ENCODE measurements at regions not wholly inside any gene's neighbourhood (a gene's known extent, or its start where the extent isn't known, plus 50 kb on each side); places are given as distances from the start of the nearest gene placed in this dataset.
"Not testable (repeated sequence)": the region's sequence is repeated elsewhere in the genome, so short reads cannot be mapped to it uniquely, and the experiment has no call there.

GRCh38 chr2:84194181-84194580, 264.9 kb downstream of the SUCLG1 start:
- ATAC-seq (replicated peaks in 1 of 2) (no peak), DNase-seq (no peak)
- Mint-ChIP-seq H3K27me3 (ENCODE audit: low read depth) (no peaks in the 10 kb centered on the region), H3K4me3 (no peak overlapping the region), H3K9me3 (no peaks in the 10 kb centered on the region), H3K4me1 (ENCODE audit: low read depth) (no peaks in the 10 kb centered on the region), H3K36me3 (ENCODE audit: insufficient read depth in 2 of 2) (no peaks in the 10 kb centered on the region), H3K27ac (no peak overlapping the region)

DNA sequence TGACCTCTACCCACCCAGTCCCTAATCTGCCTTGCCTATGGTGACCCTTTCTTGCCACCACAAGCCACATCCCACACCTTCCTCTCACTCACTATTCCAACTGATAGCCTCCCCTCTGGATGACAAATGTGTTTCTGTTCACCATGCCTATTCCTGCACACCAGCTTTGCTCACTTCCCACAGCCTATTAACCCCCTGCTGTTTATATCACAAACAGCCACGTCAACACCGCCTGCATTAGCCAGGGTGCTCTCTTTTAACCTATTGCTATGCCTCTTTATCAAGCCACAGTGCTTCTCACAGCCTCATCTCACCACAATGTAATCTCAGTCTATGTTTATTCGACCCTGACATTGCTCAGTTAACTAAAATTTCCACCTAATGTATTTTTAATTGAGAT, 271.8 kb downstream of the SUCLG1 start:
- Mint-ChIP-seq H3K27ac (no peak overlapping the region), H3K4me1 (ENCODE audit: low read depth) (no peaks in the 10 kb centered on the region), H3K9me3 (no peaks in the 10 kb centered on the region), H3K36me3 (ENCODE audit: insufficient read depth in 2 of 2) (no peaks in the 10 kb centered on the region), H3K4me3 (no peak overlapping the region), H3K27me3 (ENCODE audit: low read depth) (no peaks in the 10 kb centered on the region)
- DNase-seq, result no peak
- no peak for ATAC-seq (replicated peaks in 1 of 2)

GRCh38 chr2:84181927-84182326, 277.2 kb downstream of the SUCLG1 start:
- no peak for DNase-seq
- H3K4me1 Mint-ChIP-seq (ENCODE audit: low read depth), result no peaks in the 10 kb centered on the region

DNA sequence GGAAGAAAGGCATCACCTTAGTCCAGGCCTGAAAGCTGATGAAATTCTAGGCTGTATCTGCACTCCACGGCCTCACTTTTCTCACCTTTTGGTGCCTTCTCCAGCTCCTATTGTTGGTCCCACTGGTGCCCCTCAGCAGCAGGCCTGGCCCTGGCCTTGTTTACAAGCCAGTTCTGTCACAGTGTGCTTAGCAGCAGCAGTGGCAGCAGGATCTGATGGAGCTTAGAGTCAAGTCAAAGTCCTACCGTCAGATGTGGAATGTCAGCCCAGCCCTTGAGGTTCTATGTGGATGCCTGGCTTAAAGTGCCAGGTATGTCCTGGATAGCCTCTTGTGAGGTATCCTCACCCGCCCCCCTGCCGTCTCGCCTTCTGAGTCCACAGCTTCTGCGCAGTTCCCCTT, 281.3 kb downstream of the SUCLG1 start:
- no peaks in the 10 kb centered on the region for H3K9me3 Mint-ChIP-seq
- no peak for ATAC-seq (replicated peaks in 1 of 2)
- H3K27me3 Mint-ChIP-seq (ENCODE audit: low read depth), result no peaks in the 10 kb centered on the region
- H3K4me1 Mint-ChIP-seq (ENCODE audit: low read depth), result no peaks in the 10 kb centered on the region
- DNase-seq, result no peak
- H3K27ac Mint-ChIP-seq, result no peak overlapping the region
- no peak overlapping the region for H3K4me3 Mint-ChIP-seq
- H3K36me3 Mint-ChIP-seq (ENCODE audit: insufficient read depth in 2 of 2), result no peaks in the 10 kb centered on the region

More at GRCh38 chr2:84181927-84182326, 277.2 kb downstream of the SUCLG1 start:
- Mint-ChIP-seq H3K4me3 (no peak overlapping the region), H3K9me3 (no peaks in the 10 kb centered on the region), H3K27me3 (ENCODE audit: low read depth) (no peaks in the 10 kb centered on the region), H3K27ac (no peak overlapping the region), H3K36me3 (ENCODE audit: insufficient read depth in 2 of 2) (no peaks in the 10 kb centered on the region)
- no peak for ATAC-seq (replicated peaks in 1 of 2)

GRCh38 chr2:84175970-84176369, 283.1 kb downstream of the SUCLG1 start:
- no peaks in the 10 kb centered on the region for H3K4me1 Mint-ChIP-seq (ENCODE audit: low read depth)
- no peak for ATAC-seq (replicated peaks in 1 of 2)
- H3K9me3 Mint-ChIP-seq, result no peaks in the 10 kb centered on the region
- no peaks in the 10 kb centered on the region for H3K36me3 Mint-ChIP-seq (ENCODE audit: insufficient read depth in 2 of 2)
- no peak overlapping the region for H3K27ac Mint-ChIP-seq
- no peak overlapping the region for H3K4me3 Mint-ChIP-seq
- no peak for DNase-seq
- H3K27me3 Mint-ChIP-seq (ENCODE audit: low read depth), result no peaks in the 10 kb centered on the region

GRCh38 chr2:84175340-84175739, 283.7 kb downstream of the SUCLG1 start:
- H3K27ac Mint-ChIP-seq, result no peak overlapping the region
- no peaks in the 10 kb centered on the region for H3K36me3 Mint-ChIP-seq (ENCODE audit: insufficient read depth in 2 of 2)
- no peaks in the 10 kb centered on the region for H3K9me3 Mint-ChIP-seq
- no peaks in the 10 kb centered on the region for H3K27me3 Mint-ChIP-seq (ENCODE audit: low read depth)
- ATAC-seq (replicated peaks in 1 of 2) (no peak), DNase-seq (no peak)
- no peaks in the 10 kb centered on the region for H3K4me1 Mint-ChIP-seq (ENCODE audit: low read depth)
- H3K4me3 Mint-ChIP-seq, result no peak overlapping the region

DNA sequence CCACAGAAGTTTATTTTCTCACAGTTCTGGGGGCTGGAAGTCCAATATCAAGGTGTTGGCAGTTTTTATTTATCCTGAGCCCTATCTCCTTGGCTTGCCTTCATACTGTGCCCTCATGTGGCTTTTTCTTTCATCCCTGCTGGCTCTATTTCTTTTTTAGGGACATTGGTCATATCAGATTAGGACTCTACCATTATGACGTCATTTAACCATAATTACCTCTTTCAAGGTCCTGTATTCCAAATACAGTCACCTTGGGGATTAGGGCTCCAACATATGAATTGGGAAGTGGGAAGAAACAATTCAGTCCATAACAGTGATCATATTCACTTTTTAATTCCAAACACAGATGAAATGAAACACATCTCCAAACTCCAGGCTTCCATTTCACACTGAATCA, 286.0 kb downstream of the SUCLG1 start:
- peaks cover 0 to 3% of the 10 kb centered on the region in 2 donors for H3K9me3 Mint-ChIP-seq
- H3K4me1 Mint-ChIP-seq (ENCODE audit: low read depth), result no peaks in the 10 kb centered on the region
- peaks cover 3% of the 10 kb centered on the region for H3K27me3 Mint-ChIP-seq (ENCODE audit: low read depth)
- H3K4me3 Mint-ChIP-seq, result no peak overlapping the region
- ATAC-seq (replicated peaks in 1 of 2) (no peak), DNase-seq (no peak)
- H3K36me3 Mint-ChIP-seq (ENCODE audit: insufficient read depth in 2 of 2), result no peaks in the 10 kb centered on the region
- H3K27ac Mint-ChIP-seq, result no peak overlapping the region

DNA sequence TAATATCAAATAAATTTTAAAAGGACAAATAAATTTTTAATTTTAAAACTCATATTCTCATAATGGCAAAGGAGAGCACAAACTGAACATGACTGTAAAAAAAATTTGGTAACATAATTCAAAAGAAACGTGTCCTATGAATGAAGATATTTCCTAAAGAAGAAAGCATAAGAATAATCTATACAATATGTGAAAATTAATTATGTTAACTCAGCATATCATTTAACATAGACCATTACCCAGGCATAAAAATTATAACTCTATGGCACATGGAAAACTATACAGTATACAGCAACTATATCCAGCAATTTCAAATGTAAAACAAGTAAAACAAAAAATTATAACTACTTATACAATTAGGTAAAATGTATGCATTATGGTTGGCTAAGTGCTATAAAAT, 288.1 kb downstream of the SUCLG1 start:
- H3K36me3 Mint-ChIP-seq (ENCODE audit: insufficient read depth in 2 of 2), result no peaks in the 10 kb centered on the region
- H3K9me3 Mint-ChIP-seq, result peaks cover 2 to 3% of the 10 kb centered on the region in 2 donors
- H3K4me1 Mint-ChIP-seq (ENCODE audit: low read depth), result no peaks in the 10 kb centered on the region
- ATAC-seq (replicated peaks in 1 of 2) (no peak), DNase-seq (no peak)
- H3K27me3 Mint-ChIP-seq (ENCODE audit: low read depth), result peaks cover 8% of the 10 kb centered on the region
- no peak overlapping the region for H3K4me3 Mint-ChIP-seq
- no peak overlapping the region for H3K27ac Mint-ChIP-seq

DNA sequence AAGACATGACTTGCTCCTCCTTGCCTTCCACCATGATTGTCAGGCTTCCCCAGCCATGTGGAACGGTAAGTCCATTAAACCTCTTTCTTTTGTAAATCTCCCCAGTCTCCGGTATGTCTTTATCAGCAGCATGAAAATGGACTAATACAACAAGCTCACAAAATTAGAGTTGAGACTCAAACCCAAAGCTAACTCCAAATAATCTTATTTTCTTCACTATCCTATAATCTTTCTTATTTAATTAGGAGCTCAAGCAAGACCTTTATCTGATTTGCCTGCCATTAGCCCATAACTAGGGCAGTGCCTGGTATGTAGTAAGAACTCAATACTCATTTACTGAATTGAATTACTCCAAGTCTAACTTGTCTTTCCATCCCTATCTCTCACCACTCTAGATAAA, 289.2 kb downstream of the SUCLG1 start:
- H3K27ac Mint-ChIP-seq, result no peak overlapping the region
- no peak for ATAC-seq (replicated peaks in 1 of 2)

GRCh38 chr2:84168552-84168951, 290.5 kb downstream of the SUCLG1 start:
- not testable (repeated sequence) for DNase-seq; H3K36me3 Mint-ChIP-seq (ENCODE audit: insufficient read depth in 2 of 2); H3K27me3 Mint-ChIP-seq (ENCODE audit: low read depth); H3K27ac Mint-ChIP-seq; H3K9me3 Mint-ChIP-seq; ATAC-seq (replicated peaks in 1 of 2); H3K4me3 Mint-ChIP-seq; H3K4me1 Mint-ChIP-seq (ENCODE audit: low read depth)

More for the DNA sequence above, 289.2 kb downstream of the SUCLG1 start:
- Mint-ChIP-seq H3K4me1 (ENCODE audit: low read depth) (no peaks in the 10 kb centered on the region), H3K4me3 (no peak overlapping the region), H3K36me3 (ENCODE audit: insufficient read depth in 2 of 2) (no peaks in the 10 kb centered on the region), H3K27me3 (ENCODE audit: low read depth) (peaks cover 8% of the 10 kb centered on the region), H3K9me3 (peaks cover 2 to 3% of the 10 kb centered on the region in 2 donors)
- no peak for DNase-seq

GRCh38 chr2:84165256-84165655, 293.8 kb downstream of the SUCLG1 start:
- Mint-ChIP-seq H3K36me3 (ENCODE audit: insufficient read depth in 2 of 2) (no peaks in the 10 kb centered on the region), H3K4me3 (no peak overlapping the region), H3K27ac (no peak overlapping the region), H3K9me3 (peaks cover 2 to 6% of the 10 kb centered on the region in 2 donors), H3K27me3 (ENCODE audit: low read depth) (peaks cover 23% of the 10 kb centered on the region), H3K4me1 (ENCODE audit: low read depth) (no peaks in the 10 kb centered on the region)
- no peak for DNase-seq
- no peak for ATAC-seq (replicated peaks in 1 of 2)

DNA sequence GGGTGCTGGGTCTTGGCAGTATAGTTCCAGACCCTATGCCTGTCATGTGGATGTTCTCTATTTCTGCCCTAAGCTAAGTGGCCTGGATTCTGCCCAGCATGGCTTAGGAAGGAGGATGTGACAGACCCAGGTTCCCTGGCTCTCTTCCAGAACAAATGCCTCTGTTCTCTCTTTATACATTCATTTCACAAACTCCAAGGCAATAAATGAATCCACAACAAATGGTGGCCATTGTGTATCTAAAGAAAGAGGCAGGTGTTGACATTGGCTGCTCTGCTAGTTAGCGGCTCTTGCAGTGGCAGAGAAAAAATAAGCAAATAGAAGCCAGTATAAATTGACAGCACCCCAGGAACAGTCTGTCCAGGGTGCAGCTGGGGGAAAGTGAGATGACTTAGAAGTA, 298.6 kb downstream of the SUCLG1 start:
- Mint-ChIP-seq H3K27me3 (ENCODE audit: low read depth) (peaks cover 19% of the 10 kb centered on the region), H3K9me3 (peaks cover 0 to 7% of the 10 kb centered on the region in 2 donors), H3K36me3 (ENCODE audit: insufficient read depth in 2 of 2) (no peaks in the 10 kb centered on the region), H3K4me1 (ENCODE audit: low read depth) (no peaks in the 10 kb centered on the region), H3K27ac (no peak overlapping the region), H3K4me3 (no peak overlapping the region)
- DNase-seq (no peak), ATAC-seq (replicated peaks in 1 of 2) (no peak)

DNA sequence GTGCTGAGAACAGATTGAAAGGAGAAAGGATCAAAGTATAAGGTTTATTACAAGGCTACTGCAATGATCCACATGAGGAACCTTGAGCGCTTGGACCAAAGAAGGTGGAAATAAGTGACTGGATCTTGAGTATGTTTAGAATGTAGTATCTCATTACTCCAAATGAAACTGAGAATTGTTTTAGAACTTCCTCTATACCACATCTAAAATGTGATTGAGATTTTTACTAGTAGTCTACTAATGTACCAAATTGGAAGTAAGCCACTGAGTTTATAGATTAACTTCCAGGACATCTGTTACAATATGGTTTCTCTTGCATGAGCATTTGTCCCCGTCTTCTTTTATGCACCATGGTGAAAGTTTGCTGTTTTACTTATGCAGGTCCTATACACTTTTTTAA, 300.5 kb downstream of the SUCLG1 start:
- Mint-ChIP-seq H3K9me3 (peaks cover 0 to 7% of the 10 kb centered on the region in 2 donors), H3K36me3 (ENCODE audit: insufficient read depth in 2 of 2) (no peaks in the 10 kb centered on the region), H3K4me1 (ENCODE audit: low read depth) (no peaks in the 10 kb centered on the region), H3K27me3 (ENCODE audit: low read depth) (peaks cover 19% of the 10 kb centered on the region), H3K4me3 (no peak overlapping the region), H3K27ac (no peak overlapping the region)
- ATAC-seq (replicated peaks in 1 of 2) (no peak), DNase-seq (no peak)

GRCh38 chr2:84152462-84152861, 306.6 kb downstream of the SUCLG1 start:
- Mint-ChIP-seq H3K36me3 (ENCODE audit: insufficient read depth in 2 of 2) (no peaks in the 10 kb centered on the region), H3K27me3 (ENCODE audit: low read depth) (no peaks in the 10 kb centered on the region), H3K9me3 (no peaks in the 10 kb centered on the region), H3K4me3 (no peak overlapping the region), H3K4me1 (ENCODE audit: low read depth) (no peaks in the 10 kb centered on the region), H3K27ac (no peak overlapping the region)
- ATAC-seq (replicated peaks in 1 of 2), result no peak
- no peak for DNase-seq
